ENCODE measurements at regions not wholly inside any gene's neighbourhood (a gene's known extent, or its start where the extent isn't known, plus 50 kb on each side); places are given as distances from the start of the nearest gene placed in this dataset.

GRCh38 chr11:127507851-127508250, 507.3 kb upstream of the KIRREL3 start:
- TF ChIP-seq ZNF274 (IDR thresholded peaks at IDR 0.05; ENCODE audit: low read depth, low read length): no peak
- no peak for TF ChIP-seq SUZ12 (IDR thresholded peaks at IDR 0.05; ENCODE audit: extremely low read depth, insufficient read depth, insufficient read length)
